ENCODE measurements at regions not wholly inside any gene's neighbourhood (a gene's known extent, or its start where the extent isn't known, plus 50 kb on each side); places are given as distances from the start of the nearest gene placed in this dataset.

DNA sequence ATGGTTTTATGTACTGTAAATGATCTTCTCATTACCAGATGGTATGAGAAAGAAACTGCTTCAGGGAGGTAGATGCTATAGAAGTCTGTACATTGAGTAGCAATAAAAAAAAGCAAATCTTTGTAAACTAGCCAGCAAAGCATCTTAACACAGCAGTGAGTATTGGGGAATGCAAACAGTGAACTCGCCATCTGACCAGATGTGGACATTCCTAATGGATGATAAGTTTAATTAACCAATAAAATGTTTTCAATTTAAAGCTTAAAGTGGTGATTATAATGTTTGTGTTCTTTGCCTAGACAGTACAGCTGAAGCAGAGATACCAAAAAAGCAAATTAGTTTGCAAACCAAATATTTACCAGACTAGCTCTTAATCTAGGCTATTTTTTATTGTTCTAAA is 1144.2 kb downstream of the FAT4 start:
- no peak overlapping the region for H3K4me2 ChIP-seq (ENCODE audit: control insufficient read depth, insufficient read depth)
- intact Hi-C loops (cut with micrococcal nuclease; ENCODE audit: unreplicated experiment), result no loop called here
- DNase-seq (ENCODE audit: low read depth, low spot score) (no peak), FAIRE-seq (no peak), ATAC-seq (no peak)
- no peak for TF ChIP-seq JUND (IDR thresholded peaks at IDR 0.05; ENCODE audit: low read depth, low read length)
- no peak for TF ChIP-seq ZNF592 (IDR thresholded peaks at IDR 0.05)
- TF ChIP-seq SPI1 (IDR thresholded peaks at IDR 0.05; ENCODE audit: borderline replicate concordance, insufficient read depth, low read depth, low read length), result no peak
- no peak for TF ChIP-seq CBX5 (IDR thresholded peaks at IDR 0.05; ENCODE audit: low read depth)
- TF ChIP-seq, protein P1, sequence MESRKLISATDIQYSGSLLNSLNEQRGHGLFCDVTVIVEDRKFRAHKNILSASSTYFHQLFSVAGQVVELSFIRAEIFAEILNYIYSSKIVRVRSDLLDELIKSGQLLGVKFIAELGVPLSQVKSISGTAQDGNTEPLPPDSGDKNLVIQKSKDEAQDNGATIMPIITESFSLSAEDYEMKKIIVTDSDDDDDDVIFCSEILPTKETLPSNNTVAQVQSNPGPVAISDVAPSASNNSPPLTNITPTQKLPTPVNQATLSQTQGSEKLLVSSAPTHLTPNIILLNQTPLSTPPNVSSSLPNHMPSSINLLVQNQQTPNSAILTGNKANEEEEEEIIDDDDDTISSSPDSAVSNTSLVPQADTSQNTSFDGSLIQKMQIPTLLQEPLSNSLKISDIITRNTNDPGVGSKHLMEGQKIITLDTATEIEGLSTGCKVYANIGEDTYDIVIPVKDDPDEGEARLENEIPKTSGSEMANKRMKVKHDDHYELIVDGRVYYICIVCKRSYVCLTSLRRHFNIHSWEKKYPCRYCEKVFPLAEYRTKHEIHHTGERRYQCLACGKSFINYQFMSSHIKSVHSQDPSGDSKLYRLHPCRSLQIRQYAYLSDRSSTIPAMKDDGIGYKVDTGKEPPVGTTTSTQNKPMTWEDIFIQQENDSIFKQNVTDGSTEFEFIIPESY (IDR thresholded peaks at IDR 0.05), result no peak
- TF ChIP-seq MEF2A (IDR thresholded peaks at IDR 0.05; ENCODE audit: insufficient read depth, low read depth, low read length), result no peak
- no peaks in the 10 kb centered on the region for H3K36me3 ChIP-seq (ENCODE audit: control insufficient read depth in 2 of 2, insufficient read depth in 2 of 2, low read length in 1 of 2)
- ChIA-PET POLR2A (no interaction called here), CTCF (no interaction called here), RAD21 (ENCODE audit: unreplicated experiment) (no interaction called here), SMC1A (ENCODE audit: uncharacterized antibody, unreplicated experiment) (no interaction called here)
- no peaks in the 10 kb centered on the region for H3K9me3 ChIP-seq (replicated peaks; ENCODE audit: control insufficient read depth, insufficient read depth, low read length)
- WGBS (ENCODE audit: insufficient coverage, insufficient replicate concordance, low lambda C conversion rate, missing lambda C conversion rate), result 0% methylated on average over 1 of the region's 1 CpG
- H3K4me1 ChIP-seq (ENCODE audit: control insufficient read depth, insufficient read depth, low read length), result no peaks in the 10 kb centered on the region
- no peaks in the 10 kb centered on the region for H3K27me3 ChIP-seq (replicated peaks in 1 of 2; ENCODE audit: control insufficient read depth in 2 of 2, insufficient read depth in 2 of 2, low read length in 1 of 2)
- H3K27ac ChIP-seq (ENCODE audit: control insufficient read depth, insufficient read depth), result no peak overlapping the region
- in situ Hi-C loops (cut with MboI), result no loop called here
- H3K4me3 ChIP-seq, result no peak overlapping the region
- no peak overlapping the region for H3K9ac ChIP-seq (ENCODE audit: control insufficient read depth, insufficient read depth, low read length)
- no peak overlapping the region for H2AFZ ChIP-seq (ENCODE audit: control insufficient read depth, low read depth, low read length)
- no peaks in the 10 kb centered on the region for H4K20me1 ChIP-seq (ENCODE audit: control insufficient read depth, insufficient read depth)
- H3K79me2 ChIP-seq (ENCODE audit: control insufficient read depth, insufficient read depth, low read length), result no peaks in the 10 kb centered on the region
- no TSS peak for BruUV-seq (replicated peaks)
